LHCN-M2 (cell line): ENCODE measurements at regions not wholly inside any gene's neighbourhood (a gene's known extent, or its start where the extent isn't known, plus 50 kb on each side); places are given as distances from the start of the nearest gene placed in this dataset.
"Not testable (repeated sequence)": the region's sequence is repeated elsewhere in the genome, so short reads cannot be mapped to it uniquely, and the experiment has no call there.

Experiments
- DNase-seq: peaks from one replicate; pipeline ENCODE4 v3.0.0-alpha.2; 2012; ENCODE audit warnings: low read depth

DNA sequence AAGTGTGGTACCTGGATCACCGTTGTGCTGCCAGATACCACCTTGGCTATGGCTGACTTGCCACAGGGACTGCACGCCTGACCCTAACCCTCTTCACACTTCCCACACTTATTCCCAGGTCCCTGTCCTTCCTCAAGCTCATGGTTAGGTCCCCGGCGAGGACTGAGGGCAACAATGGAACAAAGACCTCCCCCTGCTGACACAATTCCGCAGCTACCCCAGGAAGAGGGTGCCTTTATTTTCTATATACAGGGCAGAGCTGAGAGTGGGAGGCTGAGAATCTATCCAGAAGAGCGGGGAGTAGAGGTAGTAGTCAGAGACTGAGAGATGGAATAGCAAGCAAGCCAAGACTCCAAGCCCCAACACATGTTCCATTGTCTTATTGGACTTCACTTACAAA, 118.1 kb upstream of the SEM1 start:
- no peak for DNase-seq

DNA sequence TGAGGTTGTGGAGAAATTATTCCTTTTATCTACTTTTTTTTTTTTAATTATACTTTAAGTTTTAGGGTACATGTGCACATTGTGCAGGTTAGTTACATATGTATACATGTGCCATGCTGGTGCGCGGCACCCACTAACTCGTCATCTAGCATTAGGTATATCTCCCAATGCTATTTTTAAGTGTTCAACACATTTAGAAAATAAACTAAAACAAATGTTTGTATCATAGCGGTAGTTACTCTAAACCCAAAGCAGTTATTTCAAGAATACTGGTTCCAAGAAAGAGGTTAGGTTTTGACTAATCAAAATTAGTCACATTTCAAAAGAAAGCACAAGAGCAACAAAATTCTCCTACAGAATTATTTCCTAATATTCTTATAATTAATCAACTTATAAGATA, 119.5 kb upstream of the SEM1 start:
- DNase-seq, result not testable (repeated sequence)

DNA sequence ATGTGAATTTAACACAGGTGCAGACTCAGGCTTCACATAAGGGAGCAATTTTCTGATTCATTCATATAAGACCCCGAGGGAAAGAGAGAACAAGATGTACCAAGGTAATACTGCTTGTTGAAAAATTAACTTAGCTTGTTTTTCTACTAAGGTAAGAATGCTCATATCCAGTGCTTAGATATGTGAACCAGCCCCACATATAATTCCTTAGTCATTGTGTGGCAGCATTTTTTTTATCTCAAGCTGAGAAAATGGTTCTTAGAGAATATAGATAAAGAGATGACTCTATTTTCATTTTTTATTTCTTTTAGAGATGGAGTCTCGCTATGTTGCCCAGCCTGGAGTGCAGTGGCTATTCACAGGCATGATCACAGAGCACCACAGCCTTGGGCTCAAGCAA, 121.8 kb upstream of the SEM1 start:
- DNase-seq, result no peak

DNA sequence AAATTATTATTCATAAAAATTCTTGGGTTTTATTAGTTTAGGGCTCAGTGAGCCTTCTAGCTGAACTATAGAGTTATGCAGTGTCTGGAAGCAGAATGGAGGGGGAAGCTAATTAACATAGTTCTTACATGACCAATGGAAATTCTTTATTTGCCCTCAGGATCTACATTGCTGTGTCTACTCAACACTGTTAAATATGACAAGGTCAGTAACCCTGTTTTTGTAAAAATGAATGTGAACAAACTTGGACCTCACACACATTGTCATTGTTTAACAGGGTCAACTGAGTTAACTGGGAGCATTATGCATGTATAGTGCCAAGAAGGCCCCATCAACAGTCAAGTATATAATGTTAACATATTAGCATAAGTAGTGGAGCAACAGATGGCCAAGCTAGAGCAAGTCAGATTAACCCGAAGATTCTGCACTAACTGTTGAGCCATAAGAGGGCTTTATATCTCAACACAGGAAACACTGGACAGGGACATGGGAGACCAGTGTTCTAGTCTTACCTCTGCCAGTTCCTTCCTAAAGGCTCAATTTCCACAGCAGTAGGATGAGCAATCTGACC, 122.5 kb upstream of the SEM1 start:
- DNase-seq, result no peak

DNA sequence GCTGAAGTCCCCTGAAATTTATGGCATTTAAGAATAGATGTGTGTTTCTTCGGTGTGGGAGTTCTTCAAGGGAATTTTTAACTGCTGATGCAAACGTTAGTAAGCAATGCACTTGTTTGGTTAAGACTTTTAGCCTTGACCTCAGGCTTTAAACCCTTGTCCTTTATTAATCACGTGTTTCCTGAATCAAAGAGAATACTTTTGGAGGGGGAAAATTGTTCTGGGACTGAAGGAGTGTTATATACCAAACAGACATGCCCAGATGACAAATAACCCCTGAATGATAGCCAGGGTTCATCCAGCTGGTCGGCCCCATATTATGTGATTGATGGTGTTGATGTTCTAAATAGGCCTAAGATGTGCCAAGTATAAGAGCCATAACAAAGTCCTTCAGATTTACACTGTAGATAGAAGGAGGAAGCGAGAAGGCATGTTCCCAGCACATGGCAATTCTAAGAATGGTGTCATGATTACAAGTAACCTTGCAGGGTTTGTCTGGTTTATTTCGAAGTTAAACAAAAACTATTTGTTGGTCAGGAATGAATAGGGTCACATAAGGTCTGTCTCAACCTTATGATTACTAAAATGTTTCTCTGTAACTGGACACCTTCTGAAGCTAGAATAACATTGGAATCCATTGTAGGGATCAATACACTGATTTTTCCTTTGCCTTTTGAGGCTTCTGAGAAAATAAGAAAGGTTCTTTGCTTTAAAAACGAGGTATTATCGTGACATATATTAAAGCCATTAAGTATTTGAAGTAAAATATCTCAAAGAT, 124.2 kb upstream of the SEM1 start:
- DNase-seq, result peak; percentile 26

DNA sequence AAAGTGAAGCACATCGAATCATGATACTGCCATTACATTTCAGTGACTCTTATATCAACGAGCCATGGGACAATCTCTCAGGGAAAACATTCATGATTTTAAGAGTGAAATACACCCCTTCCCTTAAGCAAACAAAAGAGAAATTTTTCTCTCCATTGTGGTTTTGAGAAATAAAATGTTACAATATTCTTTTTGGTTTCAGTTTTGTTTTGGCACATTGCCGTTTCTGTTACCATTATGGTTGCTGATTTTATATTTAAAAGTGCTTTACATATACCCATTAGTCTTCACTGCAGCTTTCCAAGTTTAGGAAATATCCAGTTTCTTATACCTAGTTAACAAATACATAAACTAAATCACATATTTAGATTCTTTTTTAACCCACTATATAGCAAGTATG, 126.8 kb upstream of the SEM1 start:
- no peak for DNase-seq

DNA sequence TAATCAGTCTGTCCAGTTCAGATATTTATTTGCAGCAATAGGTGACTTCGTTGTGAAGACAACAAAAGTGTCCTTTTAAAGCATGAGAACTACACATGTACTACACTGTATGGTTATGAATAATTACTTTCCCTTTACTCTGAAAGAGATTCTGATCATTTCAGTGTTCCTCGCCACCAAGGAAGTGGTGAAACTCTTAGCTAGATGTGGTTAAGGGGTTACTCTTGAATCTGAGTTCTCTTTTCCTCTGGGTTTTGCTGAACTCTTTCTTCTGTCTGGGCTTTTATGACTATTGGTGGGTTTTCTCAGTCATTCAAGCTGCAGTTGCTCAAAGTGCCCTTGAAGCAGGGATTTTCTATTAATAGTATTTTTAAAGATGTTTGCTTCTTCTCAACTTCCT, 127.9 kb upstream of the SEM1 start:
- DNase-seq, result no peak

DNA sequence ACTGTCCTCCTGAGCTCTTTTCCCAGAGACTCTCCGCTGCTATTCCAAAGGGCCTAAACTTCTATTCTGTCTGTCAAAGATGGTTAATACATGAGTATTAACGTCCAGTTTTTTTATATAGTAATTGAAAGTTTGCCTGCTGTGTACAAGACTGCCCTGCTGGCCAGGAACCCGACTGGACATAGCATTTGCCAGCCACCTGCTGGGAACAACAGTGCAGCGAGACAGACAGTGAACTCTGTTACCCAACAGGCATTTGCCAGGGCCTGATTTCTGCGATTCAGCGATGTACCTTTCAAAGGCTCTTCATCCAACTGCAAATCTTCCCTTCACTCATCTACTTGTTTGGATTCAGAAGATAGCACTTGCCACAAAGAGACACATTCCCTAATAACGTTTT, 128.8 kb upstream of the SEM1 start:
- DNase-seq, result no peak

DNA sequence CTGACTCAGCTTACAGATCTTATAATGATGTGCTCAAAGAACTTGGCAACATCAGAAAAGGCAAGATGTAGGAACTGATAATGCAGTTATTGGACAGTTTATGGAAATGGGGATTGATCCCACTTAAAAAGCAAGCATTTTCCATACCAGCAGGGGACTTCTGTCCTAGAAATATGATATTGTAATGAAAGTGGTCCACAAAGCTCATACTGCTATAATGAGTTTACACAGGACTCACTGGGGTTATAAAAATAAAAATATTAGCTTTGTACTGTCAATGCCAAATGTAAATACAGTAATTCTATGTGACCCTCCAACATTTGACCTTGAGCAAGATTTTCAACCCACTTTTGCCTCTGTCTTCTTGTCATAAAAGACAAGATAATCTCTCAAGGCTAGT, 145.5 kb upstream of the SEM1 start:
- no peak for DNase-seq

DNA sequence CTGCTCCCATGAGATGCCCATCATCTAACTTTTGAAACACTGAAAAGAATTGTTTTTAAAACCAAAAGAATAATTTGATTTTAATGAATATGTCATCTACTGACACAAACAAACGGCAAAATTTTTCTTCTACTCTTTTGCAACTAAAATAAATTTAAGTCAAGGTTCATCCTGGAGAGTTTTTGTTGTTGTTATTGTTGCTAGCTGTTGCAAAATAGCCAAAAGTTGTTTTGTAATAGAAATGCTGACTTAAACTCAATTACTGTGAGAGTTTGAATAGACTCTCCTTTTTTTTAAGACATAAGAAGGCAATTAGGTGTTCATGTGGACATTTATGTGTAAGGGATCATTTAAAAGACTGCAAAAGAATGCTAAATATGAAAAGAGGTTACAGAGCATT, 146.0 kb upstream of the SEM1 start:
- no peak for DNase-seq

DNA sequence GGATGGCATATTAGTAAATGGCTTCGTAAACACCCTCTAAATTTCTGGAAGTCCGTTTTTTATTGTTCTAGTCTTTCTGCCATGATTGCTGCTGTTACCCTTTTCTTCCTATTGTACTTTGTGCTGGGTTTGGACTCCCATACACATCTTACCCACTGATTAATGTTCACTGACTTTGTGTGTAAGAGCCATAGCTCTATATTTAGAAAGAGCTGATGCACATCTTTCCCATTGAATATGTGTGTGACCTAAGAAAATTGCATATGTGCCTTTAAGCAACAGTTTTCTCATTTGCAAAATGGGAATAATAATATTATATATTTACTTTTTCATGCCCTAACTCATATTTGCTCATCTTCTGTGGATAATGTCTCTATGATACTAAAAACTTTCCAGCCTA, 135.8 kb upstream of the DLX6 start:
- no peak for DNase-seq

DNA sequence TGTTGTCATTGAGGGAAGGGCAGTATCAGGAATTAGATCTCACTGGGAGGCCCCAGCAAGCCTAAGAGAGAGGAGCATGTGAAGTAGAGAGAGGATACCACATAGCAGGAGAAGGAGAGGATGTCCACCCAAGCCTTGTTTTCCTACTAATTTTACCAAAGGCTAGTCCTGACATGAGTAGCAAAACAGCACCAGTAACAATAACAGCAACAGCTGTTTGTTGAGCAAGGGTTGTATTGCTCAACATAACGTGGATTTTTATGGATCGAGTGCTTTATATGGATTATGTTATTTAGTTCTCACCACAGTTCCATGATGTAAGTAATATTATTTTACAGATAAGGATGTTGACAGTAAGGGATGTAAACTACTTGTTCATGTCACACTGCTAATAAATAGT, 135.2 kb upstream of the DLX6 start:
- DNase-seq, result peak; percentile 56

DNA sequence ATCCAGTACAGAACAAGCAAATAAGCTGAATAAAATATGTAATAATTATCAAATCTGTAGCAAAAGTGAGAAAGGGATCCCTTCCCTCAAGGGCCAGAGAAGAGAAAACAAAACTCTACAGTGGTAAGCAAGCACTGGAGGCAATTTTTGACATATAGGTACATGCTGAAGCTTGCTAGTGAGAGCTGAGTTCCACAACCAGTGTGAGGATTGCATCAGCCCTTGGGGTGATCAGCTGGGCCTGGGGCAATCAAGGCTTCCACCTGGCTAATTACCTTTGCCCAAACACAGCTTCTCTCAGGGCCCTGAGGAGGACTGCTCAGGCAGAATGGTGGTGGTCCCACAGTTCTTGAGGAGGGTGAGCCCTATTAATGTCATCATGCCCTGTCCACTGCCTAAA, 134.4 kb upstream of the DLX6 start:
- no peak for DNase-seq

DNA sequence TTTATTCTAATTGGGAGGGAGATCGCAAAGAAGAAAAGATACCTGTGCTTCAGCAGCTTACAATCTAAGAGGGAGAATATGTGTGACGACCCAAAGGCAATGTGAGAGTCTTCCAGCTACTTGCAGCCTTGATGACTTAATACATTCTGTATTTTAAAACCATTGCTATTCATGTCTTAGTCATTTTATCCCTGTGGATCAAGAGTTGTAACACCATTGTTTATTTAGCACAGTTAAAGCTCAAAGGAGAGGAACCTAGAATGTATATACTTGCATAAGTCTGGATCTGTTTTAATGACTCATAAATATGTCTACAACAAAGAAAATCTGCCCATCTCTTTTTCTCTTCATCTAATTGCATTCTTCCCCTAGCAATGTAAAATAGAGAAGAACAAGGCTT, 117.9 kb upstream of the DLX6 start:
- DNase-seq, result peak; percentile 37

DNA sequence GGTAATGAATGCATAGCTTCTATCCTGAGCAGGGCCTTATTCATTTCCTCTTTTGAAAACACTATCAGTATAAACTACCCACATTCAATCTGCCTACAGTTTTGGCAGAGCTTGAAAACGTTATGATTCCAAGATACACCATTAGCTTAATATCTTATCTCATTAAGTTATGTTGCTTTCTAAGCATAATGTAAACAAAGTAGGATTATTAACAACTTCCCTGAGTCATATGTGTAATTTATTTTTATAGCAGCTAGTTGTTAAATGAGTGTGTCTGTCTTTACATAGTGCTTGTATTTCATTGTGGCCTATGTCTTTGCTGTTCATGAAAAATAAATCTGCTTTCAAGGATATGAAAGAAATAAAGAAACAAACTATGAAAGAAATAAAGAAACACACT, 106.2 kb upstream of the DLX6 start:
- no peak for DNase-seq

DNA sequence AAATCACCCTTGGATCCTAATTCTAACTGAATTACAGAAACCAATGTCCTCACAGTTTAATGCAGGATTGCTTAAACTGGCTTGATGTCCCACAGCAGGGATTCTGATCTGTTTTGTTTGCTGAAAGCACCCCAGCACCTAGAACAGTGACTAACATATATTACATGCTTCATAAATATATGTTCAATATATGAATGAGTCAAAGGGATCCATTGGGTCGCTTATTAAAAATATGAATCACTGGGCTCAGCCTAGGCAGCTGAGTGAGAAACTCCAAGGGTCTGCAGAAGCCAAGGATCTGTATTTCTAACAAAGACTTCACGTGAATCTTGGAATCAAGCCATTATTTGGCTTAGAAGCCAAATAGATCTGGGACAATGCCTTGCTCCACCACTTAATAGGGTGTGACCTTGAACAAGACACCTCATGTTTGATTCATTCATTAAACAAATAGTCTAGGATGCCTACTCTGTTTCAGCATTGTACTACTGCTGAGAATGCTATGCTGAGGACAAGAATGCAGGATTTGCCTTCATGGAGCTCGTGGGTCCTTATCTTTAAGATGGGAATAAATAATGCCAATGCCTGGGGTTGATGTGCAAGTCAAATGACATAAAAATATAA, 103.4 kb upstream of the DLX6 start:
- DNase-seq, result no peak

DNA sequence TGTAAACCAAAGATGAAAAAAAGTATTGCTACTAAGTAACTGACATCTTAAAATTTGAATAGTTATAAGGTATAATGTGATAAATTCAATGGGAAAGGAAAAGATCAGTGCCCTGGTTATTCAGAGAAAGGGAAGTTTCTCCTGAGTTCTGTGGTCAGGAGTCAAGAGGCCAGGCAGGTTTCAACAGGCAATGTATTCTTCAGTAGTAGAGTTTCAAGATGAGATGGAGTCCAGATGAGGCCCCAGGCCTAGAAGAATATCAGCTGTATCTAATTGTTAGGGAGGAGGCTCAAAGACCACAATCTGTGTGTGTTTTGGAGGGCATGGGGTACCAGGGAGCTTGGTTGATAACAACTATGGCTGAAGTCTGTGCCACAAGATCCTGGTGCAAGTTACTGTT, 101.4 kb upstream of the DLX6 start:
- no peak for DNase-seq

DNA sequence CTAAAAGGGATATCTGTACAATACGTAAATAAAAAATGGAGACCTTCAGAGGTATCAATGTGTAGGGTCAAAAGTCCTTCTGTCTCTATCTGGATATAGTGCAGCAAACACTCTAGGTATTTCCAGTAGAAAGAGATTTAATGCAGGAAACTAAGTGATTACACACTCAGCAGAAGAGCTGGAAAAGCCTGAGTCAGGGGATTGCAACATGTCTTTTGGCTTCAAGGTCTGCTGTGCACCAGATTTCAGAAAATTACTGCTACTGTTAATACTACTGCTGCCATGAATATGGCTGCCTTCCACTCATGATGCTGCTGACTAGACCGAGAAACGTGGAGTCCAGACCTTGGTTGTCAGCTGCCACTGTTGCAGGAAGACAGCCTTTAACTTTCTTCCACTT, 94.9 kb upstream of the DLX6 start:
- DNase-seq, result peak; percentile 43

DNA sequence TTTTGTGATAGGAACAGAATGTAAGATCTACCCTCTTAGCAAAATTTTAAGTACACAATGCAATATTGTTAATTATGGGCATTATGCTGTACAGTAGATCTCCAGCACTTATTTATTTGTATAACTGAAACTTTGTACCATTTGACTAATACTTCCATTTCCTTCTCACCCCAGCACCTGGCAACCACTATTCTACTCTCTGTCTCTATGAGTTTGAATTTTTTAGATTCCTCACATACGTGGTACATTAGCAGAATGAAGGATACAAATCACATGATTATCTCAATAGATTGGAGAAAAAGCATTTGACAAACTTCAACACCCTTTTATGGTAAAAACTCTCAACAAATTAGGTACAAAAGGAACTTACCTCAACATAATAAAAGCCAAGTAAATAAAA, 90.3 kb upstream of the DLX6 start:
- DNase-seq, result no peak

DNA sequence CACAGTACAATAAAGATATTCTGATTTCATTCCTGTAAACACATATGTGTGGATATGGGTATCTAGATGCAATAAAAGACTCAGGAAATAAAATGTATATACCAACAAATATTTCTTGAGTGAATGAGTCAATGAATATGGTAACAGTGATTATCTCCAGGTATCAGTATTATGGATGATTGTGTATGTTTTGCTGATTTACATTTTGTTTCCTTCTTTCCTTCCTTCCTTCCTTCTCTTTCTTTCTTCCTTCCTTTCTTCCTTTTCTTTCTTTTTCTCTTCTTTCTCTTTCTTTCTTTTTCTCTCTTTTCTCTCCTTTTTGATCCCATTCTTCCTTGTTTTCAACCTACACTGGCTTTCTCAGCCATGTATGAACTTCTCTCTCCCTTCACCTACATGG, 85.3 kb upstream of the DLX6 start:
- DNase-seq, result no peak

DNA sequence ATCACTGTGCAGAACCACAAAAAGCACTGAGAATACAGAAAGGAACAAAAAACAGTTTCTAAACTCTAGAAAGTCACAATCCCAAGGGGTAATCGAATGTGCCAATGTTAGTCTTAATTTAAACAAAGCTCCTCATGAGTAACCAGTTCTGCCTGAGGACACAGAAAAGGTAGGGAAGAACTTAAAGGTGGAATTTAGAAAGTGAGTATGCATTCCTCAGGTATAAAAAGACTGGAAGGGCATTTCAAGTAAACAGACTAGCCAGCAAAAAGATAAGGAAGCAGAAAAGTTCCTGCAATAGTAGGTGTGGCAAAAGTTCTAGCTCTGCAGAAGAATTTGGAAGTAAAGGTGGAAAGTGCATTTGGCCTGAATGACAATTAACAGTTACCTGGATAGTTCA, 84.6 kb upstream of the DLX6 start:
- no peak for DNase-seq

DNA sequence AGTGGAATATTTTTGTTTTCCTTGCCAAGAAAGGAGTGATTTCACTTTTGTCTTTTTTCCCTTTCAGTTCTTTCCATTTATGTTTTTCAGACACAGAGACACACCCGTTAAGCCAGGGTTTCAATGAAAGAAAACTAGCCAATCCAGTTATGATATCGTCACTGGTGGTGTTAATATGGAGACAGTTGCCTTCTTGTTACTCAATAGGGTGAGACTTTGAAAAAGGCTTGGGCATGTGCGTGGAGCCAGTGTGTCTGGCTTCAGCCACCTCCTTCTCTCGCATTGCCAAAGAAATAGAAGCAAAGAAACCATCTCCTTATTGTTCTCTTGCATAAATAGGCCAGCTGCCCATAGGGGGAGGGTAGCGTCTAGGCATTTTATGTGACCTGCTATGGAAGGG, 84.1 kb upstream of the DLX6 start:
- no peak for DNase-seq

DNA sequence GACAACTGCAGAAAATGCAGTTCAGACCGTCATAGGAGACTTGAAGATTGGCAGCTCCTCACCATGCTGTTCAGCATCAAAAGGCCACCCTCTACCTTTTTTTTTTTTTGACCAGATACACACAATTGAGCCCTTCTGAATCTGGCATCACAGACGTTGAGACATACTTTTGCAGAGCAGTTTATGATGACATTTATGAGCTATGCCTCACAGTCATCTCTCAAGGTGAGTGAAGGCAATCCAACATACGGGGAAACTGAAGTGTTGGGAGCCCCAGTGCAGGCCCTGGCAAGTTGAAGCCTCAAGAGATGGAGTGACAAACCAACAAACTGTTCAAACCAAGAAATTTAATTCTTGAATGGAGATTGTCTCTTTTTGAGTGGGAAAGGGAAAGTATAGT, 83.6 kb upstream of the DLX6 start:
- DNase-seq, result no peak
